ENCODE measurements at regions not wholly inside any gene's neighbourhood (a gene's known extent, or its start where the extent isn't known, plus 50 kb on each side); places are given as distances from the start of the nearest gene placed in this dataset.
"Not testable (repeated sequence)": the region's sequence is repeated elsewhere in the genome, so short reads cannot be mapped to it uniquely, and the experiment has no call there.

DNA sequence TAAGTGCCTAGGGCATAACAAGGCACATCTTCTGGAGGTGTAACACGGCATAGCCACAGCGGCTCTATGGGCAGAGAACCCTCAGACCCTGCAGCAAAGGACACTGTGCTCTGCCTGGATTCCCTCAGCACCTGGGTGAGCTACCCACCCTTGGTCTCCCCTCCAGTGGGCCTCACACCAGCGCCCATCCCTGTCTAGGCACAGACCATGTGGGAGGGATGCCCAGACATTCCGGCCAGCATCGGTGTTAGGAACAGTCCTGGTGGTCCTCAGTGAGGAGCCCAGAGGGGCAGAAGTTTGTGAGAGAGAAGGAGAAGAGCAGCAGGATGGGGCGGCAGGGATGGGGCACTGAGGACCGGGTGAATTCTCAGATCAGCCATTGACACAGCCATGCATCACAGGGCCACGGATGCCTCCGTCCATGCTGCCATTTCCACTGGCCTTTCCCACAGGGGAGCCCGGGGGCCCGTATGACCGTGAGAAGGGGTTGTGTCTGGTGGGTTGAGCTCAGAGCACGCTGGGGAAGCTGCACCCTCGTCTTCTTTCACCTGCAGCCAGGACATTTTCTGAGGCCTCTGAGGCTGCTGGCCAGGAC lies 282.7 kb upstream of the SFSWAP start:
- DNase-seq: no peak

DNA sequence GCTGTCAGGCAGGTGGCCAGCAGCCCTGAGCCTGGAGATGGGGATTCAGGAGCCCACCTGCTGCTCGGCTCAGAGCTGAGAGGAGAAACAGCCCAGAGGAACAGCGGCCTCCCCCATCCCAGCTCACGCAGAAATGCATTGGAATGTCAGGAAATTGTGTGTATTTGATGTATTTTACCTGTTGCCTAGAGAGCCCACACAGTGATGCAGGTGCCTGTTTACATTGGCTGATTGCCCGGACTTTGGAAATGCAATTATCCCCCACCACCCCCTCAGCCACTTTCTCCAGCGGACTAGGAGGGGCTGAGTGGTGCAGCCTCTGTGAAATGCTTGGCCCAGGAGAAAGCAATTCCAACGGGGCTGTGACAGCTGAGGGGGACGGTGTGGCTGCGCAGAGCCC lies 281.7 kb upstream of the SFSWAP start:
- not testable (repeated sequence) for DNase-seq

DNA sequence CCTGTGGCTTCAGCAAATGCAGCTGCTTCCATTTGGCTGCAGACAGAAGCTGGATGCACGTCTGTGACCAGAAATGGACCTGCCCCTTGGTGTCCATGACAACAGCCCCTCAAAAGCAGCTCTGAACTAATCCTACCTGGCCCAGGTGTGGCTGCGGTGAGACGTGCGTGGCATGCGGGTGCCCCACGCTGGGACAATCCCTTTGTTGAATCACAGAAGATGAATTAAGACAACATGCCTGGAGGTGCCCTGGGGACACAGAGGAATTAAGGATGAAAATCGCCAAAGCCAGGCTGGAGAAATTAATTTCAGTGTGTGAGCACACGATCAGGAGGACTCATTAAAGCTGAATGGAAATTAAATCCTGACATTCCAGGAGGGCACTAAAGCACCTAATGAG lies 281.2 kb upstream of the SFSWAP start:
- not testable (repeated sequence) for DNase-seq

- no peak for DNase-seq
Measured at GRCh38 chr12:131430158-131430742, 280.6 kb upstream of the SFSWAP start.

- not testable (repeated sequence) for DNase-seq
Measured at GRCh38 chr12:131431126-131431655, 279.7 kb upstream of the SFSWAP start.

DNA sequence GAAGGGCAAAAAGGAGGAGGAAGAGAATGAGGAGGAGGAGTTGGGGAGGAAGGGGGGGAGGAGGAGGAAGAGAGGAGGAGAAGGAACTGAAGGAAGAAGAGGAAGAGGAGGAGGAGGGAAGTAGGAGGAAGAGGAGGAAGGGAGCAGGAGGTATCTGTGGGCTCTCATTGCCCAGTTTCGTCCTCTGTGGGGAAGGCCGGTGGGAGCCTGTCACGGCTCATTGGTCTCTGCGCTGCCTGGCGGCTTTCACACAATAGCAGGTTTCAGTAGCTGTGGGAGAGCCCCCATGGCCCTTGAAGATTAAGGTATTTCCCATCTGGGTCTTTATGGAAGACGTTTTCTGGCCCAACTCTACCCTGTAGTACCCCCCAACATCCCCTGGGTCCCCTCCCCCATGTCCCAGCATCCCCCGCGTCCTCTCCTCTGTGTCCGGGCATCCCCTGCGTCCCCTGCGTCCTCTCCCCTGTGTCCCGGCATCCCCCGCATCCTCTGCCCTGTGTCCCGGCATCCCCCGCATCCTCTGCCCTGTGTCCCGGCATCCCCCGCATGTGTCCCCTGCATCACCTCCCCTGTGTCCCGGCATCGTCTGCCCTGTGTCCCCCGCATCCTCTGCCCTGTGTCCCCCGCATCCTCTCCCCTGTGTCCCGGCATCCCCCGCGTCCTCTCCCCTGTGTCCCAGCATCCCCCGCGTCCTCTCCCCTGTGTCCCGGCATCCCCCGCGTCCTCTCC lies 278.2 kb upstream of the SFSWAP start:
- no peak for DNase-seq

- DNase-seq: no peak
Measured at GRCh38 chr12:131434208-131435125, 276.4 kb upstream of the SFSWAP start.

DNA sequence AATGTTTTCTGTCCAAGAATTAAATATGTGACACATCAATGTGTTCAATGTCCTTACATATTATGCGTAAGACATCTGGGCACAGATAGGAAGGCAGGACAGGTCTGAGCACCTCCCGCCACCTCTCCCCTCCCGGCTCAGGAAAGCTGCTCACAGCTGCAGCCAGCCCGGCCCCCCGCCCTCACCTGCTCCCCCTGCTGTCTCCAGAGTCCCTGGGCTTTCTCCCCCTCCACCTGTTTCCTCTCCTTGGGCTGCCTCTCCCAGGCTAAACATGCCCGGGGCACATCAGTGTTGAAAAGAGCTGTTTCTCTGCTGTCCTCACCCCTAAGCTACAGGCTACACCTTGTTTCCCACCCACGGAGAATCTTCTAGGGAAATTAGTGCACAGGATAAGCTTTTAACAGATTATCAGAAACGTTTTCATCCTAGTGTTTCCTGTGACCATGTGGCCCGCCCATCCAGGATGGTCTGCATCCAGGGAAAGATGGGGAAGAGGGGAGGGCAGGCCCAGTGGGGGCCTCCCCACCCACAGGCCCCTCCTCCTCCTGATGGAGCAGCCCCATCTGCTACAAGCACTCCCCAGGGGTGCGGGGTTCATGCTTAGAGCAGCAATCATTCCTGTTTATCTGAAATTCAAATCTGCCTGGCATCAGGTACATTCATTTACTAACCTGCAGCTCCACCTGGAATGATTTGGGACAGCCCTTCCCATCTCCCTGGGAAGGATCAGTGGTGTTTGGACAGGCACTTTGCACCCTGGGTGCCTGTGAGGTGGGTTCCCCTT lies 273.8 kb upstream of the SFSWAP start:
- no peak for DNase-seq

- DNase-seq: no peak
Measured at GRCh38 chr12:131437706-131438492, 273.0 kb upstream of the SFSWAP start.

- not testable (repeated sequence) for DNase-seq
Measured at GRCh38 chr12:131438493-131438835, 272.4 kb upstream of the SFSWAP start.

DNA sequence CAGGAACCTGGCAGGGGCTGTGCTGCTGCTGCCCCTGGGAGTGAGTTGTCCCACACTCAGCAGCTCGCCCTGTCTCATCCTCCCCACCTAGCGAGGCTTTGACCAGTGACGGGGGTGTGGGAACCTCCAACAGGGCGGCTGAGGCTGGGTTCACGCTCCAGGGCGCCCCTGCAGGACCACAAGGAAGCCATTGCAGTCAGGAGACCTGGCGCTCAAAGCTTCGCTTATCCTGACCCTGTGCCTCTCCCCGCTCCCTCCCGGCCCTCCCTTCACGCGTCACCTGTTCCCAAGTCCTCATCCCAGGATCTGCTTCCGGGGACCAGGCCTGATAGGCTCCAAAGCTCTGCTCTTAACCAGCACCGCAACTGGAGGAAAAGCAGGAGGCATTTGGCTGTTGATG lies 272.0 kb upstream of the SFSWAP start:
- no peak for DNase-seq

- DNase-seq: not testable (repeated sequence)
Measured at GRCh38 chr12:131439752-131440151, 271.1 kb upstream of the SFSWAP start.

DNA sequence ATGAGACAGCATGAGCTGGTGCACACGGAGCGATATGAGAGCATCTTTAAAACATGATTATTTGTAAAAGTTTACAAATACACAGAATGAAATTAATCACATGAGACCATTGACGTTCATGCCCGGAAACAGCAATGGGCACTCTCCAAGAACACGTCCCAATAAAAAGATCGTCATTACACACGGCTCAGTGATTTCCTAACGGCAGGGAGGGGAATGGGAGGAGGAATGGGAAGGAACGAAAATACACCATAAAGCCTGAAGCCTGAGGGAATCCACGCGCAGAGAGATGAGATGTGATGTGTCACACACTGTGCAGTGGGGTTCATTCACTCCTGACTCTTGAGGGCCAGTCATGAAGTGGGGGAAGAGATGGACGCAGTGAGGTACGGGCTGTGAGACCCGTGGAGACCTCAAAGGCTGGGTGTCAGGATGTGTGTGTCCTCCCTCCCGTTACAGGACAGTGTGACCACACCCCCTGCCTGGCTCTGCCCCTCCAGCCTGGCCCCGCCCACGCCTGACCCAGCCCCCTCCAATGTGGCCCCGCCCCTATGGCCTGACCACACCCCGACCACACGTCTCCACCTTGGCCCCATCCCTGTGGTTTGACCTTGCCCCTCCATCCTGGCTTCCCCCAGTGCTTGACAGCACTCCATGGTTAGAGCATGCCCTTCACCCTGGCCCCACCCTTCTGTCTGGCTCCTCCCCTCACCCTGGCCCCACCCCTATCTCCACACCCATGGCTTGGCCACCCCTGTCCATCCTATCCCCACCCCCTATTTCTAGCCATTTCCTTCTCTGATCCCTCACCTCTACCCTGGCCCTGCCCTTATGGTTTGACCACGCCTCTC lies 270.5 kb upstream of the SFSWAP start:
- DNase-seq: not testable (repeated sequence)

DNA sequence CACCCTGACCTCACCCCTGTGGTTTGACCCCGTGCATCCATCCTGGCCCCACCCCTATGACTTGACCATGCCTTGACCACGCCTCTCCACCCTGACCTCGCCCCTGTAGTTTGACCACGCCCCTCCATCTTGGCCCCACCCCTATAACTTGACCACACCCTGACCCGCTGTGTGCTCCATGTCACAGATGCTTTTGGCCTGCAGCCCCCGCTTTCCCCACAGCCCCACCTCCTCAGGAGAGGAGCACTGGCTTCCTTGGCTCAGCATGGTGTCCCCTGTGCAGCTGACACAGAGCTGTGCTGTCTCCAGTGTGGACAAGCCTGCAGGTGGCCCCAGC lies 269.9 kb upstream of the SFSWAP start:
- DNase-seq: no peak

GRCh38 chr12:131441638-131442336 lies 269.1 kb upstream of the SFSWAP start:
- no peak for DNase-seq

GRCh38 chr12:131442337-131442918 lies 268.5 kb upstream of the SFSWAP start:
- no peak for DNase-seq

GRCh38 chr12:131443019-131444000 lies 267.6 kb upstream of the SFSWAP start:
- no peak for DNase-seq

Data from GDM1 (cell line).